CD14-positive monocyte (primary cell): ENCODE measurements at regions not wholly inside any gene's neighbourhood (a gene's known extent, or its start where the extent isn't known, plus 50 kb on each side); places are given as distances from the start of the nearest gene placed in this dataset.

Source experiments
- DNase-seq, 3 donors: peaks; one replicate each; pipeline ENCODE4 v3.0.0-alpha.2; 2011 to 2022
- H2AFZ ChIP-seq: 2 replicates; pipeline ENCODE4 v1.6.0; 2012; ENCODE audit warnings: mild to moderate bottlenecking, low read depth, low read length, inconsistent platforms; ENCODE audit not compliant: insufficient read depth, poor library complexity, severe bottlenecking
- H3K27ac ChIP-seq, 2 donors: 1 replicate in 1 of 2; 2 replicates in 1 of 2; pipeline ENCODE4 v1.5.1; 2012 to 2013; ENCODE audit warnings: low read length in 2 of 2, control low read depth in 1 of 2, inconsistent platforms in 1 of 2, low read depth in 1 of 2, mild to moderate bottlenecking in 1 of 2
- H3K27me3 ChIP-seq, 2 donors: one replicate each; pipeline versions ENCODE4 v1.6.0 to v1.6.1; 2011 to 2013; ENCODE audit warnings: low read length in 2 of 2; ENCODE audit not compliant: control insufficient read depth in 2 of 2, insufficient read depth in 2 of 2
- H3K36me3 ChIP-seq, 2 donors: replicated peaks in 1 of 2; 1 replicate in 1 of 2; 2 replicates in 1 of 2; pipeline versions ENCODE4 v1.5.1 to v1.6.1; 2012 to 2013; ENCODE audit warnings: low read length in 2 of 2, control low read depth in 1 of 2, inconsistent platforms in 1 of 2, mild to moderate bottlenecking in 1 of 2; ENCODE audit not compliant: insufficient read depth in 2 of 2, control insufficient read depth in 1 of 2
- H3K4me1 ChIP-seq, 2 donors: 1 replicate in 1 of 2; 2 replicates in 1 of 2; pipeline versions ENCODE4 v1.5.1 to v1.6.1; 2012 to 2013; ENCODE audit warnings: low read length in 2 of 2, control low read depth in 1 of 2, inconsistent platforms in 1 of 2, mild to moderate bottlenecking in 1 of 2, moderate library complexity in 1 of 2; ENCODE audit not compliant: insufficient read depth in 2 of 2, control insufficient read depth in 1 of 2
- H3K4me2 ChIP-seq: replicated peaks from 2 replicates; pipeline ENCODE3; 2012; ENCODE audit warnings: low read length, moderate library complexity, mild to moderate bottlenecking; ENCODE audit not compliant: poor library complexity, severe bottlenecking; ENCODE audit errors: extremely low read depth
- H3K4me3 ChIP-seq, 3 experiments: fragments of 200-600 bp in 1 of 3; sonication (generic) in 1 of 3; replicated peaks in 1 of 3; 1 replicate in 2 of 3; 2 replicates in 1 of 3; pipeline ENCODE4 v1.5.1; 2011 to 2013; ENCODE audit warnings: low read length in 3 of 3, mild to moderate bottlenecking in 3 of 3, control low read depth in 2 of 3, low read depth in 2 of 3, inconsistent platforms in 1 of 3, moderate library complexity in 1 of 3
- H3K79me2 ChIP-seq: 2 replicates; pipeline ENCODE4 v1.6.0; 2012; ENCODE audit warnings: mild to moderate bottlenecking, control low read depth, inconsistent platforms, low read length, moderate library complexity; ENCODE audit not compliant: insufficient read depth
- H3K9ac ChIP-seq: 2 replicates; pipeline ENCODE4 v1.6.0; 2017; ENCODE audit warnings: low read length, mild to moderate bottlenecking; ENCODE audit not compliant: insufficient read depth, poor library complexity, severe bottlenecking
- H3K9me3 ChIP-seq, 2 donors: replicated peaks in 1 of 2; 1 replicate in 1 of 2; 2 replicates in 1 of 2; pipeline versions ENCODE4 v1.5.1 to v1.6.1; 2012 to 2013; ENCODE audit warnings: low read length in 2 of 2, control low read depth in 1 of 2; ENCODE audit not compliant: control insufficient read depth in 1 of 2, insufficient read depth in 1 of 2
- H4K20me1 ChIP-seq: 2 replicates; pipeline ENCODE4 v1.6.0; 2012; ENCODE audit warnings: mild to moderate bottlenecking, low read length, control low read depth, moderate library complexity; ENCODE audit not compliant: insufficient read depth
- H3K27ac Mint-ChIP-seq, 7 donors: one replicate each; pipeline ENCODE4 v1.8.0; 2020; ENCODE audit warnings: mild to moderate bottlenecking in 7 of 7, mixed read lengths in 7 of 7, moderate library complexity in 6 of 7, inconsistent platforms in 2 of 7
- H3K27me3 Mint-ChIP-seq, 3 donors: one replicate each; pipeline ENCODE4 v1.8.0; 2021 to 2022; ENCODE audit warnings: low read depth in 3 of 3, mild to moderate bottlenecking in 3 of 3, mixed read lengths in 3 of 3, moderate library complexity in 3 of 3, inconsistent platforms in 1 of 3
- H3K36me3 Mint-ChIP-seq, 2 donors: one replicate each; pipeline ENCODE4 v1.8.0; 2020; ENCODE audit warnings: mixed read lengths in 2 of 2, inconsistent platforms in 1 of 2, mild to moderate bottlenecking in 1 of 2
- H3K4me1 Mint-ChIP-seq: one replicate; pipeline ENCODE4 v1.8.0; 2020; ENCODE audit warnings: mild to moderate bottlenecking, mixed read lengths
- H3K4me3 Mint-ChIP-seq, 2 donors: one replicate each; pipeline ENCODE4 v1.8.0; 2020; ENCODE audit warnings: mild to moderate bottlenecking in 2 of 2, mixed read lengths in 2 of 2, moderate library complexity in 1 of 2
- H3K9me3 Mint-ChIP-seq, 7 donors: one replicate each; pipeline ENCODE4 v1.8.0; 2020 to 2022; ENCODE audit warnings: mixed read lengths in 7 of 7, mild to moderate bottlenecking in 6 of 7, moderate library complexity in 6 of 7, inconsistent platforms in 2 of 7
- WGBS: methylation state at CpG from one replicate; pipeline ENCODE4 v1.1.5; 2013; ENCODE audit warnings: missing lambda C conversion rate; ENCODE audit not compliant: insufficient coverage; 5-methylcytosine and 5-hydroxymethylcytosine counted together
- intact Hi-C, 2 donors: fragments of 100-400 bp; cut with micrococcal nuclease; formaldehyde crosslinking; loops; one replicate each; pipeline versions ENCODE4 v1.15.0 to v1.15.1; 2023
- TF ChIP-seq, protein P1 (sequence below): fragments of 200-600 bp; IDR thresholded peaks from one replicate; pipeline ENCODE4 v1.8.0; 2022; ENCODE audit warnings: antibody characterized with exemption, mild to moderate bottlenecking

DNA sequence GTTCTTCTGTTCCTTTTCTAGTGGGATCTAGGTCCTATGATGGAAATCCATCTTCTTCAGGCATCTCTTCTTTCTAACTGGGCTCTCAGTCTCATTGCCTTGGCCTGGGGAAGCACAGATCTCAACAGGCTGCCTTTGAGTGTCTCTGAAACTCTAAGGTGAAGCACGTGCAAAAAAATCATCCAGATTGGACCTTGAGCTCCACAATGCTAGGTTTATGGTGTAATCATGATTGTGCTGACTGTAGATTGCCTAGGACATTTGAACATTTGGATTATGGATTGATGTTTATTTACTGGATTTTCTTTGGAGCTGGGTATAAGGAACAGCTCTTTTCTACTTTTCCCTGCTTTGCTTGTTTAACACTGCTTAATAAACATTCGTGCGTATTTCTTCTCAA is 191.5 kb upstream of the NR3C2 start:
- WGBS = 89% methylated on average over 1 of the region's 3 CpGs

DNA sequence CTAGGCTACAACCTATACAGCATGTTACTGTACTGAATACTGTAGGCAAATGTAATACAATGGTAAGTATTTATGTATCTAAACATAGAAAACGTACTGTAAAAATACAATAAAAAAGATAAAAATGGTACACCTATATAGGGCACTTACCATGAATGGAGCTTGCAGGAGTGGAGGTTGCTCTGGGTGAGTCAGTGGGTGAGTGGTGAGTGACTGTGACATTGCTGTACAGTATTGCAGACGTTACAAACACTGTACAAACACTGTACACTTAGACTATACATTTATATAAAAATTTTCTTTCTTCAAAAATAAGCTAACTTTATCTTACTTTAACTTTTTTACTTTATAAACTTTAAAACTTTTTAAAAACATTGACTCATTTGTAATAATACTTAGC is 190.3 kb upstream of the NR3C2 start:
- Mint-ChIP-seq H3K4me3 (no peak overlapping the region), H3K36me3 (no peaks in the 10 kb centered on the region), H3K27me3 (no peaks in the 10 kb centered on the region), H3K27ac (no peak overlapping the region), H3K9me3 (peaks cover 12 to 24% (median 14%) of the 10 kb centered on the region in 7 donors), H3K4me1 (no peaks in the 10 kb centered on the region)
- H3K4me2 ChIP-seq = no peak overlapping the region
- H4K20me1 ChIP-seq = no peaks in the 10 kb centered on the region
- H2AFZ ChIP-seq = no peak overlapping the region
- H3K9ac ChIP-seq = no peak overlapping the region
- no peak overlapping the region for H3K4me3 ChIP-seq
- TF ChIP-seq, protein P1, sequence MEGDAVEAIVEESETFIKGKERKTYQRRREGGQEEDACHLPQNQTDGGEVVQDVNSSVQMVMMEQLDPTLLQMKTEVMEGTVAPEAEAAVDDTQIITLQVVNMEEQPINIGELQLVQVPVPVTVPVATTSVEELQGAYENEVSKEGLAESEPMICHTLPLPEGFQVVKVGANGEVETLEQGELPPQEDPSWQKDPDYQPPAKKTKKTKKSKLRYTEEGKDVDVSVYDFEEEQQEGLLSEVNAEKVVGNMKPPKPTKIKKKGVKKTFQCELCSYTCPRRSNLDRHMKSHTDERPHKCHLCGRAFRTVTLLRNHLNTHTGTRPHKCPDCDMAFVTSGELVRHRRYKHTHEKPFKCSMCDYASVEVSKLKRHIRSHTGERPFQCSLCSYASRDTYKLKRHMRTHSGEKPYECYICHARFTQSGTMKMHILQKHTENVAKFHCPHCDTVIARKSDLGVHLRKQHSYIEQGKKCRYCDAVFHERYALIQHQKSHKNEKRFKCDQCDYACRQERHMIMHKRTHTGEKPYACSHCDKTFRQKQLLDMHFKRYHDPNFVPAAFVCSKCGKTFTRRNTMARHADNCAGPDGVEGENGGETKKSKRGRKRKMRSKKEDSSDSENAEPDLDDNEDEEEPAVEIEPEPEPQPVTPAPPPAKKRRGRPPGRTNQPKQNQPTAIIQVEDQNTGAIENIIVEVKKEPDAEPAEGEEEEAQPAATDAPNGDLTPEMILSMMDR = no peak
- peaks cover 8 to 15% of the 10 kb centered on the region in 2 donors for H3K9me3 ChIP-seq
- DNase-seq = no peak
- H3K27ac ChIP-seq = no peak overlapping the region
- no peaks in the 10 kb centered on the region for H3K36me3 ChIP-seq
- no peaks in the 10 kb centered on the region for H3K27me3 ChIP-seq
- intact Hi-C loops = no loop called here
- H3K4me1 ChIP-seq = no peaks in the 10 kb centered on the region
- no peaks in the 10 kb centered on the region for H3K79me2 ChIP-seq
- WGBS = no CpG with 5 or more reads among the region's 2 CpGs

More for the DNA sequence above, 191.5 kb upstream of the NR3C2 start:
- Mint-ChIP-seq H3K36me3 (no peaks in the 10 kb centered on the region), H3K4me3 (no peak overlapping the region), H3K27me3 (no peaks in the 10 kb centered on the region), H3K4me1 (no peaks in the 10 kb centered on the region), H3K27ac (no peak overlapping the region), H3K9me3 (peaks cover 13 to 32% (median 22%) of the 10 kb centered on the region in 7 donors)
- H3K27ac ChIP-seq = no peak overlapping the region
- H3K4me2 ChIP-seq = no peak overlapping the region
- no peak overlapping the region for H3K9ac ChIP-seq
- no peaks in the 10 kb centered on the region for H4K20me1 ChIP-seq
- no peaks in the 10 kb centered on the region for H3K27me3 ChIP-seq
- H3K9me3 ChIP-seq = peaks cover 11 to 22% of the 10 kb centered on the region in 2 donors
- H2AFZ ChIP-seq = no peak overlapping the region
- DNase-seq = no peak
- intact Hi-C loops = no loop called here
- H3K36me3 ChIP-seq = no peaks in the 10 kb centered on the region
- no peak overlapping the region for H3K4me3 ChIP-seq
- TF ChIP-seq, protein P1 = no peak
- H3K4me1 ChIP-seq = no peaks in the 10 kb centered on the region
- no peaks in the 10 kb centered on the region for H3K79me2 ChIP-seq
